AG09309 (cell line): ENCODE measurements at regions not wholly inside any gene's neighbourhood (a gene's known extent, or its start where the extent isn't known, plus 50 kb on each side); places are given as distances from the start of the nearest gene placed in this dataset.
A peak's percentile ranks its signal among the peaks of the same experiment; 100 is the strongest.

Source experiments
- DNase-seq: peaks from one replicate; pipeline ENCODE4 v3.0.0-alpha.2; 2010; ENCODE audit warnings: low read depth
- H3K4me3 ChIP-seq: 2 replicates; pipeline ENCODE4 v1.5.1; 2011; ENCODE audit warnings: mild to moderate bottlenecking, low read depth, low read length, moderate library complexity; ENCODE audit not compliant: control insufficient read depth
- CTCF ChIP-seq: IDR thresholded peaks from 2 replicates; pipeline ENCODE4 v1.5.1; 2011; ENCODE audit warnings: mild to moderate bottlenecking, low read depth, low read length, inconsistent platforms; ENCODE audit not compliant: insufficient read depth, control insufficient read depth; ENCODE audit errors: missing control alignments

GRCh38 chr4:110271986-110272385 lies 73.6 kb upstream of the ELOVL6 start:
- DNase-seq: no peak
- H3K4me3 ChIP-seq: no peak overlapping the region
- no peak for TF ChIP-seq CTCF

GRCh38 chr4:110270492-110271197 lies 72.2 kb upstream of the ELOVL6 start:
- no peak for TF ChIP-seq CTCF
- DNase-seq: peak; percentile 41
- no peak overlapping the region for H3K4me3 ChIP-seq

- DNase-seq: no peak
- H3K4me3 ChIP-seq: no peak overlapping the region
- no peak for TF ChIP-seq CTCF
These were observed 70.4 kb upstream of the ELOVL6 start for GRCh38 chr4:110268790-110269189.

- TF ChIP-seq CTCF: no peak
- DNase-seq: no peak
- no peak overlapping the region for H3K4me3 ChIP-seq
These were observed 69.9 kb upstream of the ELOVL6 start for GRCh38 chr4:110268352-110268751.

- no peak for DNase-seq
- TF ChIP-seq CTCF: no peak
- no peak overlapping the region for H3K4me3 ChIP-seq
These were observed 67.7 kb upstream of the ELOVL6 start for GRCh38 chr4:110266136-110266535.

GRCh38 chr4:110265001-110265400 lies 66.6 kb upstream of the ELOVL6 start:
- TF ChIP-seq CTCF: no peak
- H3K4me3 ChIP-seq: no peak overlapping the region
- DNase-seq: no peak

GRCh38 chr4:110260299-110260698 lies 61.9 kb upstream of the ELOVL6 start:
- no peak for TF ChIP-seq CTCF
- no peak overlapping the region for H3K4me3 ChIP-seq
- no peak for DNase-seq
